ENCODE measurements at regions not wholly inside any gene's neighbourhood (a gene's known extent, or its start where the extent isn't known, plus 50 kb on each side); places are given as distances from the start of the nearest gene placed in this dataset.

DNA sequence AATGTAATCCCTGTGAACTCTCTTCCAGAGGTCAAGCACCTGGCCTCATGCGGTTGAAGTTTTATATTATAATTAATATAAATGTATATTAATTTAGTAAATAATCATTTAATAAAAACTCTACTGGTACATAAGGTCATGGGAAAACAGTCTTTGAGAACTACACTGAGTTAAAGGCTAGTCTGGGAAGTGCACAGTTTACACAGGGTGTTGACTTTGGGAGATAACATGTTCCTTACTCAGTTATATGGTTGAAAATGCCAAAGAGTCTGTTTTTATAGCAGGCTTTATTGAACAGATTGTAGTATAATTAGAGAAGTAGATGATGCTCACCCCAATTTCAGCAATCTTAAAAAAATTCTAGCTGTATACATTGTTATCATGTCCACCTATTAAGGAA is 735.9 kb downstream of the GATA3 start:
- TF ChIP-seq, protein P1, sequence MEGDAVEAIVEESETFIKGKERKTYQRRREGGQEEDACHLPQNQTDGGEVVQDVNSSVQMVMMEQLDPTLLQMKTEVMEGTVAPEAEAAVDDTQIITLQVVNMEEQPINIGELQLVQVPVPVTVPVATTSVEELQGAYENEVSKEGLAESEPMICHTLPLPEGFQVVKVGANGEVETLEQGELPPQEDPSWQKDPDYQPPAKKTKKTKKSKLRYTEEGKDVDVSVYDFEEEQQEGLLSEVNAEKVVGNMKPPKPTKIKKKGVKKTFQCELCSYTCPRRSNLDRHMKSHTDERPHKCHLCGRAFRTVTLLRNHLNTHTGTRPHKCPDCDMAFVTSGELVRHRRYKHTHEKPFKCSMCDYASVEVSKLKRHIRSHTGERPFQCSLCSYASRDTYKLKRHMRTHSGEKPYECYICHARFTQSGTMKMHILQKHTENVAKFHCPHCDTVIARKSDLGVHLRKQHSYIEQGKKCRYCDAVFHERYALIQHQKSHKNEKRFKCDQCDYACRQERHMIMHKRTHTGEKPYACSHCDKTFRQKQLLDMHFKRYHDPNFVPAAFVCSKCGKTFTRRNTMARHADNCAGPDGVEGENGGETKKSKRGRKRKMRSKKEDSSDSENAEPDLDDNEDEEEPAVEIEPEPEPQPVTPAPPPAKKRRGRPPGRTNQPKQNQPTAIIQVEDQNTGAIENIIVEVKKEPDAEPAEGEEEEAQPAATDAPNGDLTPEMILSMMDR (IDR thresholded peaks at IDR 0.05; ENCODE audit: borderline replicate concordance, control extremely low read depth, extremely low read depth, insufficient read depth, missing control alignments) = no peak

DNA sequence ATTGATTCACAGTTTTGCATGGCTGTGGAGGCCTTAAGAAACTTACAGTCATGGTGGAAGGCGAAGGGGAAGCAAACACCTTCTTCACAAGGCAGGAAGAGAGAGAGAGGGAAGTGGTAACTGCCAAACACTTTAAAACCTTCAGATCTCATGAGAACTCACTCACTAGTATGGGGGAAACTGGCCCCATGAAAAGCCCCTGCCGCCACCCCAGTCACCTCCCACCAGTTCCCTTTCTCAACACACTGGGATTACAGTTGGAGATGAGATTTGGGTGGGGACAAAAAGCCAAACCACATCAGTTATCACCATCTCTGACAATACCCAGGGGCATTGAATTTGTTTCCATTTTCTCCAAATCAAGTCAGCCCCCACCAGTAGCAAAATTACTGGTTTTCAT is 740.4 kb downstream of the GATA3 start:
- in situ Hi-C loops (cut with MboI; ENCODE audit: low sequenced_read_pairs, unreplicated experiment) = no loop called here
- no peak for DNase-seq (ENCODE audit: low spot score)
- TF ChIP-seq, protein P1 (IDR thresholded peaks at IDR 0.05; ENCODE audit: borderline replicate concordance, control extremely low read depth, extremely low read depth, insufficient read depth, missing control alignments) = no peak

More for the DNA sequence above, 735.9 kb downstream of the GATA3 start:
- in situ Hi-C loops (cut with MboI; ENCODE audit: low sequenced_read_pairs, unreplicated experiment) = no loop called here
- no peak for DNase-seq (ENCODE audit: low spot score)

DNA sequence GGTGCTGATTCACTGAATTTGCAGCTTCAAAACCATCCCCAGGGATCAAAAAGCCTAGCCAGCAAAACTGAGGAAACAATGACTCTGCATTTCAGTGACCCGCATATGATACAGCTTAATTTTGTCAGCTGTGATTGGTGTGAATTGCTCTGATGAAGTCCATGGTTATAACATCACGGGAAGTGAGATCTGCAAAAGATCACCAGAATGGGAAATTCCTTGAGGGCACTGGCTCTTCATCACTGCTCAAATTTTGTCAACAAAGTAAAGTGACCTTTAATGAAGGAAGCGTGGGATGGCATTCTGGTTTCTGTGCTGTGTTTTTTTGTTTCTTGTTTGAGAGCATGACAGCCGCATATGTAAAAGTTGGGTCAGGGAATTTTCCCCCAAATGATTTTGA is 745.9 kb downstream of the GATA3 start:
- TF ChIP-seq, protein P1 (IDR thresholded peaks at IDR 0.05; ENCODE audit: borderline replicate concordance, control extremely low read depth, extremely low read depth, insufficient read depth, missing control alignments) = no peak
- in situ Hi-C loops (cut with MboI; ENCODE audit: low sequenced_read_pairs, unreplicated experiment) = no loop called here
- DNase-seq (ENCODE audit: low spot score) = no peak

DNA sequence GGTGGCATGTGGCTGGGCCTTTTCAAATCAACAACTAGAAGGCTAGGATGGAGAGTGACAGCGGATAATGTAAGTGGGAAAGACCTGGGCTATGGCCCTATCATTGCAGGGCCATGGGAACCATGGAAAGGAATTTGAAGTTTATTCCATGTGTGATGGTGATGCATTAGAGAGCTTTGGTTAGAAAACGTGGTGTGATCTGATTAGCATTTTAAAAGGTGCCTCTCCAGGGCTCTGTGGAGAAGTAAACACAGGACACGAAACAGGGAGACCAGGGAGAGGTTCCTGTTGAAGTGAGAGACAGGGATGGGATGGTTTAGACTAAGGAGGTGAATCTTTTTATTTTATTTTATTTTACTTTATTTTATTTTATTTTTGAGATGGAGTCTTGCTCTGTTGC is 749.5 kb downstream of the GATA3 start:
- DNase-seq (ENCODE audit: low spot score) = no peak
- TF ChIP-seq, protein P1 (IDR thresholded peaks at IDR 0.05; ENCODE audit: borderline replicate concordance, control extremely low read depth, extremely low read depth, insufficient read depth, missing control alignments) = no peak
- in situ Hi-C loops (cut with MboI; ENCODE audit: low sequenced_read_pairs, unreplicated experiment) = no loop called here

DNA sequence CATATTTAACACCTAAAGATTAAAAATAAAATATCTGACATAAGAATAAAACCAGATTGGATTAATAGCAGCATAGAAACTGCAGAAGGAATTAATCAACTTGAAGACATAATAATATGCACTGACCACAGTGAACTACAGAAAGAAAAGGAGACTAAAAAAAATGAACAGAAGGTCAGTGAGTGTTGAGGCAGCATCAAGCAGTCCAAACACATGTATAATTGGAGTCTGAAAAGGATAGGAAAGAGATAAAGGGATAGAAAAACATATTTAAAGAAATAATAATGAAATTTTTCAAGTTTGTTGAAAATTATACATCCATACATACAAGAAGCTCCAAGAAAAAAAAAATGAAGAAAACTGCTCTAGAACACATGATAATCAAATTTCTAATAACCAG is 756.2 kb downstream of the GATA3 start:
- in situ Hi-C loops (cut with MboI; ENCODE audit: low sequenced_read_pairs, unreplicated experiment) = no loop called here
- no peak for DNase-seq (ENCODE audit: low spot score)
- TF ChIP-seq, protein P1 (IDR thresholded peaks at IDR 0.05; ENCODE audit: borderline replicate concordance, control extremely low read depth, extremely low read depth, insufficient read depth, missing control alignments) = no peak

DNA sequence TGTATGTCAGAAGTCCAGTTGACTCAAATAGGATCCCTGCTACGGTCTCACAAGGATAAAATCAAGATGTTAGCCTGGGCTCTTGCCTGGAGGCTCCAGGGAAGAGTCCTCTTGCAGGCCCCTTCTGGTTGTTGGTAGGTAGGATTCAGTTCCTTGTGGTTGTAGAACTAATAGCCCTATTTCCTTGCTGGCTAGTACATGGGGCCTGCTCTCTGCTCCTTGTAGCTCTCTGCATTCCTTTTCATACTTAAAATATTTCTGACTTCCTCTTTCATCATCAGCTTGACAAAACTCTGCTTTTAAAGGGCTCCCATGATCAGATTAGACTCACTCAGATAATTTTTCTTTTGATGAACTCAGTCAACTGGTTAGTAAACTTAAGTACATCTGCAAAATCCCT is 756.7 kb downstream of the GATA3 start:
- TF ChIP-seq, protein P1 (IDR thresholded peaks at IDR 0.05; ENCODE audit: borderline replicate concordance, control extremely low read depth, extremely low read depth, insufficient read depth, missing control alignments) = no peak
- in situ Hi-C loops (cut with MboI; ENCODE audit: low sequenced_read_pairs, unreplicated experiment) = no loop called here
- DNase-seq (ENCODE audit: low spot score) = no peak

DNA sequence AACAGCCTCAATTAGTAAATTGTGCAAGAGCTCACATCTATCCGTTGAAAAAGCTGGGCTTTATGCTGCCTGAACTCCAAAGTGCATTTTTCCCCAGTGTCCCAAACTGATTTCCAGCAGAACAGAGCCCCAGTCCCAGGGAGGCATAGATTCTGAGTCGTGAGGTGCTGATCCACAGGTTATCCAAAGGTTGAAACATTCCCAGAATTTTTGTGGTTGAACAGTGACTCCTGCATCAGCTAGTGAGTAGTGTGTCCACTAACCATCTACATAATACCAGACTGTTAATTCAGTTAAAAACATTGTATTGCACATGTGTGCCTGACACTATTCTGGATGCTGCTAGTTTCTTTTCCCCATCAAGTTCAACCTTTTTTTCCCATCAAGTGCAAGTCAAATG is 761.5 kb downstream of the GATA3 start:
- TF ChIP-seq, protein P1 (IDR thresholded peaks at IDR 0.05; ENCODE audit: borderline replicate concordance, control extremely low read depth, extremely low read depth, insufficient read depth, missing control alignments) = no peak
- DNase-seq (ENCODE audit: low spot score) = no peak
- in situ Hi-C loops (cut with MboI; ENCODE audit: low sequenced_read_pairs, unreplicated experiment) = no loop called here
